Upper lobe of left lung (tissue), 6 donors: ENCODE measurements at regions not wholly inside any gene's neighbourhood (a gene's known extent, or its start where the extent isn't known, plus 50 kb on each side); places are given as distances from the start of the nearest gene placed in this dataset.

Experiments used
- ATAC-seq, 2 donors: fragments of 200-7000 bp; cut with Tn5 transposase; one replicate each; pipeline ENCODE4 v1.9.1; 2022; ENCODE audit warnings: mild to moderate bottlenecking in 2 of 2, moderate library complexity in 2 of 2; ENCODE audit not compliant: low FRiP score in 2 of 2
- DNase-seq, 2 donors: peaks; one replicate each; pipeline ENCODE4 v3.0.0-alpha.2; 2019 to 2020
- H3K27ac ChIP-seq, 4 donors: fragments of 200-600 bp; sonication (generic); one replicate each; pipeline ENCODE4 v1.5.1; 2016 to 2019
- H3K27me3 ChIP-seq, 4 donors: fragments of 200-600 bp; sonication (generic); one replicate each; pipeline ENCODE4 v1.5.1; 2017 to 2019
- H3K36me3 ChIP-seq, 4 donors: fragments of 200-600 bp; sonication (generic); one replicate each; pipeline ENCODE4 v1.5.1; 2016 to 2019
- H3K4me1 ChIP-seq, 4 donors: fragments of 200-600 bp; sonication (generic); one replicate each; pipeline ENCODE4 v1.5.1; 2018 to 2019
- H3K4me3 ChIP-seq, 4 donors: fragments of 200-600 bp; sonication (generic); one replicate each; pipeline ENCODE4 v1.5.1; 2017 to 2019; ENCODE audit warnings: mild to moderate bottlenecking in 2 of 4, moderate library complexity in 1 of 4
- H3K9me3 ChIP-seq, 4 donors: fragments of 200-600 bp; sonication (generic); one replicate each; pipeline ENCODE4 v1.5.1; 2018 to 2019
- EP300 ChIP-seq, 4 donors: sonication (generic); formaldehyde crosslinking; IDR thresholded peaks; one replicate each; pipeline ENCODE4 v1.5.1; 2017; ENCODE audit warnings: antibody characterized with exemption in 4 of 4, control low read depth in 2 of 4
- POLR2A ChIP-seq, 4 donors: fragments of 450-650 bp; IDR thresholded peaks; one replicate each; pipeline ENCODE4 v1.5.1; 2016 to 2017; ENCODE audit warnings: antibody characterized with exemption in 4 of 4, mild to moderate bottlenecking in 2 of 4
- POLR2AphosphoS5 ChIP-seq, 2 donors: sonication (generic); formaldehyde crosslinking; IDR thresholded peaks; one replicate each; pipeline ENCODE4 v1.5.1; 2017; ENCODE audit warnings: antibody characterized with exemption in 2 of 2
- WGBS, 2 donors: methylation state at CpG; one replicate each; pipeline ENCODE4 v1.1.5; 2017 to 2018; 5-methylcytosine and 5-hydroxymethylcytosine counted together
- TF ChIP-seq, protein P1 (sequence below), 6 experiments: fragments of 450-650 bp in 4 of 6; fragments of 200-600 bp in 2 of 6; sonication (generic) in 2 of 6; IDR thresholded peaks; one replicate each; pipeline ENCODE4 v1.5.1; 2016 to 2019; ENCODE audit warnings: antibody characterized with exemption in 6 of 6
- donor health status: DM: no; HTN: no; CAD: no; lungs with moderate emphysema.
- donor health status: DM: no; HTN: yes; CAD: no; lungs with severe emphysema.

GRCh38 chr6:143616741-143617140 is 61.0 kb upstream of the PHACTR2 start:
- no peak for DNase-seq
- TF ChIP-seq, protein P1, sequence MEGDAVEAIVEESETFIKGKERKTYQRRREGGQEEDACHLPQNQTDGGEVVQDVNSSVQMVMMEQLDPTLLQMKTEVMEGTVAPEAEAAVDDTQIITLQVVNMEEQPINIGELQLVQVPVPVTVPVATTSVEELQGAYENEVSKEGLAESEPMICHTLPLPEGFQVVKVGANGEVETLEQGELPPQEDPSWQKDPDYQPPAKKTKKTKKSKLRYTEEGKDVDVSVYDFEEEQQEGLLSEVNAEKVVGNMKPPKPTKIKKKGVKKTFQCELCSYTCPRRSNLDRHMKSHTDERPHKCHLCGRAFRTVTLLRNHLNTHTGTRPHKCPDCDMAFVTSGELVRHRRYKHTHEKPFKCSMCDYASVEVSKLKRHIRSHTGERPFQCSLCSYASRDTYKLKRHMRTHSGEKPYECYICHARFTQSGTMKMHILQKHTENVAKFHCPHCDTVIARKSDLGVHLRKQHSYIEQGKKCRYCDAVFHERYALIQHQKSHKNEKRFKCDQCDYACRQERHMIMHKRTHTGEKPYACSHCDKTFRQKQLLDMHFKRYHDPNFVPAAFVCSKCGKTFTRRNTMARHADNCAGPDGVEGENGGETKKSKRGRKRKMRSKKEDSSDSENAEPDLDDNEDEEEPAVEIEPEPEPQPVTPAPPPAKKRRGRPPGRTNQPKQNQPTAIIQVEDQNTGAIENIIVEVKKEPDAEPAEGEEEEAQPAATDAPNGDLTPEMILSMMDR (IDR thresholded peaks at IDR 0.05) = no peak
- TF ChIP-seq EP300 (IDR thresholded peaks at IDR 0.05) (no peak), POLR2A (IDR thresholded peaks at IDR 0.05) (no peak), POLR2AphosphoS5 (IDR thresholded peaks at IDR 0.05) (no peak)
- Histone ChIP-seq H3K4me3 (no peak overlapping the region), H3K9me3 (no peaks in the 10 kb centered on the region), H3K4me1 (peaks cover 4 to 18% (median 8%) of the 10 kb centered on the region in 4 donors), H3K36me3 (no peaks in the 10 kb centered on the region), H3K27me3 (no peaks in the 10 kb centered on the region), H3K27ac (no peak overlapping the region)
- ATAC-seq = no peak
- 70 to 83% methylated on average over 7 of the region's 7 CpGs for WGBS, 2 donors

GRCh38 chr6:143615785-143616184 is 62.0 kb upstream of the PHACTR2 start:
- 89 to 90% methylated on average over 1 of the region's 1 CpG for WGBS, 2 donors
- H3K27ac ChIP-seq = no peak overlapping the region

GRCh38 chr6:143614235-143614634 is 63.5 kb upstream of the PHACTR2 start:
- H3K4me1 ChIP-seq = peaks cover 0 to 5% (median 2%) of the 10 kb centered on the region in 4 donors
- ATAC-seq = no peak
- no peaks in the 10 kb centered on the region for H3K9me3 ChIP-seq
- peak overlapping the region in 1 of 4 donors; percentile 53 for H3K27ac ChIP-seq
- DNase-seq = no peak
- no peak for TF ChIP-seq POLR2AphosphoS5 (IDR thresholded peaks at IDR 0.05)
- no peaks in the 10 kb centered on the region for H3K36me3 ChIP-seq
- H3K4me3 ChIP-seq = peak overlapping the region in 3 of 4 donors; percentile 19 to 25 (median 24)
- WGBS, 2 donors = 13 to 32% methylated on average over 1 of the region's 1 CpG
- no peaks in the 10 kb centered on the region for H3K27me3 ChIP-seq

More at GRCh38 chr6:143615785-143616184, 62.0 kb upstream of the PHACTR2 start:
- Histone ChIP-seq H3K4me1 (peaks cover 4 to 17% (median 8%) of the 10 kb centered on the region in 4 donors), H3K4me3 (no peak overlapping the region), H3K36me3 (no peaks in the 10 kb centered on the region), H3K27me3 (no peaks in the 10 kb centered on the region), H3K9me3 (no peaks in the 10 kb centered on the region)
- no peak for DNase-seq
- TF ChIP-seq POLR2AphosphoS5 (IDR thresholded peaks at IDR 0.05) = no peak
- TF ChIP-seq, protein P1 (IDR thresholded peaks at IDR 0.05) = no peak
- no peak for TF ChIP-seq EP300 (IDR thresholded peaks at IDR 0.05)
- TF ChIP-seq POLR2A (IDR thresholded peaks at IDR 0.05) = no peak
- no peak for ATAC-seq

DNA sequence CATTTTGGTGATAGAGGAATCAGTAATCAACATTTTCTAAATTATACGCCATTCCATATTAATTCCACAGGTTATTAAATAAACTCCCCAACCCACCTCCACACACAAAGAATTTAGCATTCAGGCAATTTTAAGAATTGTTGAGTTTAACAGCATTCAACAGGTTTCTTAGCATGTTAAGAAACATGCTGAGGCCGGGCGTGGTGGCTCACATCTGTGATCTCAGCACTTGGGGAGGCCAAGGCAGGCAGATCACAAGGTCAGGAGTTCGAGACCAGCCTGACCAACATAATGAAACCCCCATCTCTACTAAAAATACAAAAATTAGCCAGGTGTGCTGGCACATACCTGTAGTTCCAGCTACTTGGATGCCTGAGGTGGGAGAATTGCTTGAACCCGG is 64.0 kb upstream of the PHACTR2 start:
- TF ChIP-seq POLR2AphosphoS5 (IDR thresholded peaks at IDR 0.05) = no peak
- no peak for TF ChIP-seq POLR2A (IDR thresholded peaks at IDR 0.05)
- TF ChIP-seq, protein P1 (IDR thresholded peaks at IDR 0.05) = no peak
- TF ChIP-seq EP300 (IDR thresholded peaks at IDR 0.05) = no peak
- Histone ChIP-seq H3K27ac (peak overlapping the region in 1 of 4 donors; percentile 53), H3K4me3 (peak overlapping the region in 3 of 4 donors; percentile 19 to 25 (median 24)), H3K9me3 (no peaks in the 10 kb centered on the region), H3K27me3 (no peaks in the 10 kb centered on the region), H3K36me3 (no peaks in the 10 kb centered on the region), H3K4me1 (peaks cover 0 to 5% (median 2%) of the 10 kb centered on the region in 4 donors)
- WGBS, 2 donors = 93 to 98% methylated on average over 5 of the region's 5 CpGs
- no peak for ATAC-seq
- DNase-seq = no peak

DNA sequence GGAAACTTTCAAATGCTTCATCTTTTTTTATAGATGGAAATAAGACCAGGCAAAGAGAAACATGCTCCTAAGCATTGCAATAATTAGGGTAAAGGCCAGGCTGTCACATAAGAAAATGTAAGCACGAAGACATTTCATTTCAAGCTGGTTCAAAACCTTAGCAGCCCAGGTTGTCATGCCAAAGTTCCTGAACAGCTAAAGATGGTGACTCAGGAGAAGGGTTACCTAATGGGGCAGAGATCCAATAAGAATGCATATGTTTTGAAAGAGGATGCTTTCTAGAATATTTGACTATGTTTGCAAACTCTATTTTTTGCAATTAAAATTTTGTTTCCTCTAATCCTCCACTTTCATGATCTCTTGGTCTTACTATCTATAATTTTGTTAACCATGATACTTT is 65.6 kb upstream of the PHACTR2 start:
- Histone ChIP-seq H3K36me3 (no peaks in the 10 kb centered on the region), H3K9me3 (no peaks in the 10 kb centered on the region), H3K4me1 (peaks cover 8 to 11% (median 9%) of the 10 kb centered on the region in 4 donors), H3K27me3 (no peaks in the 10 kb centered on the region), H3K27ac (no peak overlapping the region), H3K4me3 (no peak overlapping the region)
- WGBS, 2 donors = 89 to 94% methylated on average over 1 of the region's 1 CpG
- no peak for DNase-seq
- TF ChIP-seq POLR2A (IDR thresholded peaks at IDR 0.05) (no peak), POLR2AphosphoS5 (IDR thresholded peaks at IDR 0.05) (no peak), EP300 (IDR thresholded peaks at IDR 0.05) (no peak)
- TF ChIP-seq, protein P1 (IDR thresholded peaks at IDR 0.05) = no peak
- ATAC-seq = no peak
